DMS53 treated with DMSO at 0.1 percent for 48 hours (cell line): ENCODE measurements at regions not wholly inside any gene's neighbourhood (a gene's known extent, or its start where the extent isn't known, plus 50 kb on each side); places are given as distances from the start of the nearest gene placed in this dataset.

Experiments
- DNase-seq: peaks from one replicate; lab custom pipeline; 2025; ENCODE audit not compliant: unreplicated experiment; lab: John Stamatoyannopoulos, UW

- no peak for DNase-seq
Observed at GRCh38 chr1:229817936-229818335, 191.9 kb downstream of the URB2 start.

DNA sequence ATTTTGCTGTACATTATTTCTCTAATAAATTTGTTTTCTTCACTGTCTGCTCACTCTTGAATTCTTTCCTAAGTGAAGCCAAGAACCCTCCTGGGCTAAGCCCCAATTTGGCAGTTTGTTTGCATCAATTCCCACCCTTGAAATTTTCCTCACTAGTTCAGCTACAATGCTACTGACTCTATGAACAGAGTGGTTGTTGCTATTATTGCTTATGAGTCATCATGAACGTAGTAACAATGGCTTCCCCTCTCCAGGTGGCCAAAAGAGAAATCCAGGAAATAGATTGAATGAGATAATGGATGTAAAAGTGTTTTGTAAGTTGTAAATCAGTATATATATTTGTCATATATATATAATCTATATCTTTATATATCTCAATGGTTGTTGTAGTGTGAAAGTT is 193.0 kb downstream of the URB2 start:
- peak; percentile 23 for DNase-seq

GRCh38 chr1:229822026-229822425 is 196.0 kb downstream of the URB2 start:
- DNase-seq: no peak

DNA sequence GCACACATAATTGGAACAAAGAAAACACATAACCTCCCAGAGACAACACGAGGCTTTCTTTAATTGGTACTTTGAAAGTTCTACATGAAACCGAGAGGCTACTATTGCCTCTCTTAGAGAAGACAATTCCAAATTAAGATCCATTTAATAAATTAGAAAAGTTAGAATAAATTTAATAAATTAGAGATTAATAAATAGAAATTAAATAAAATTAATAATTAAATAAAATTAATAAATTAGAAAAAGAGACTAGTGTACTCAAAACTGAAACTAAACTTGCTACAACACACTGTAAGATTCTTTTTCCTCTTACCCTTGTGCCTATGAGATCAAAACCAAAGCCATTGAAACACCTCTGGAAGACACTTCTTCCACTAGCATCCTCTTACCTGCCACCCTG is 199.0 kb downstream of the URB2 start:
- no peak for DNase-seq

DNA sequence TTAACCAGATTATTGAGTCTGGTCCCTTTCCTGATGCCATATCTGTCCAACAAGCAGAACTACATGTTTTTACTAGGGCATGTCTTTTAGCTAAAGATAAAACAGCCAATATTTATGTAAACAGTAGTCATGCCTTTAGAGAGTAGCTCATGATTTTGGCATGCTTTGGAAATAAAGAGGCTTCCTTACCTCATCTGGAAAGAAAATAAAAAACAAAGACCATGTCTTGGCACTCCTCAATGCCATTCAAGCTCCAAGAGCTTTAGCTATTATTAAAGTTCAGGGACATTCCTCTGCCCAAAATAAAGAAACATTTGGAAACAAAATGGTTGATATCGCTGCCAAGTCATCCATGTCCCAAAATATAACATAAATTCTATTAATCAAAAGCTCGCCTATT is 202.4 kb downstream of the URB2 start:
- DNase-seq: no peak

GRCh38 chr1:229832695-229833094 is 206.6 kb downstream of the URB2 start:
- no peak for DNase-seq

DNA sequence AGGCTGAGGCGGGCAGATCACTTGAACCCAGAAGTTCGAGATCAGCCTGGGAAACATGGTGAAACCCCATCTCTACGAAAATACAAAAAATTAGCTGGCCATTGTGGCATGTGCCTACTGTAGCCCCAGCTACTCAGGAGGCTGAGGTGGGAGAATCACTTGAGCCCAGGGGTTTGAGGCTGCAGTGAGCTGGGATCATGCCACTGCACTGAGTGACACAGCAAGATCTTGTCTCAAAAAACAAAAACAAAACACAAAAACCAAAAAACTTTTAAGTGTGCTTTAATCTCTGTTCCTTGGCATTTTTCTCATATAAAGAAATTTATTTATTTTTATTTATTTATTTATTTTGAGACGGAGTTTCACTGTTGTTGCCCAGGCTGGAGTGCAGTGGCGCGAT is 208.2 kb downstream of the URB2 start:
- no peak for DNase-seq

DNA sequence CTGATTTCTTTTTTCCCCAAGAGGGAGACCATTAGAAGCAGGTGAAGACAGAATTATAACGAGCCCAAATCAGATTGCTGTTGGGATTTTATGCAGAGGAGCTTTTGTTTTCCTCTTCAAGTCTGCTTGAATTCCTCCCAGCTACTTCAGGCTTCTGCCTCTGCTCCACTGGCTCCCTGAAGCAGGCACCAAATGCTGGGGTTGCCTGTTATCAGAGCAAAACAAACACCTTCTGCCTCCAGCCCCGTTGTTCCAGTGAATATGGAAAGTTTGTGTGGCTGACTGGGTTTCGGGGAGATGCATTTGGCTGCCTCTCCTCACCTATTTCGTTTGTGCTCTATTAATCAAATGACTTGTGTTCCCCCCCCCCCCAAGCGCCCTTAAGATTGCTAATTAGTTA is 209.2 kb downstream of the URB2 start:
- no peak for DNase-seq

GRCh38 chr1:229836324-229836723 is 210.3 kb downstream of the URB2 start:
- DNase-seq: no peak

DNA sequence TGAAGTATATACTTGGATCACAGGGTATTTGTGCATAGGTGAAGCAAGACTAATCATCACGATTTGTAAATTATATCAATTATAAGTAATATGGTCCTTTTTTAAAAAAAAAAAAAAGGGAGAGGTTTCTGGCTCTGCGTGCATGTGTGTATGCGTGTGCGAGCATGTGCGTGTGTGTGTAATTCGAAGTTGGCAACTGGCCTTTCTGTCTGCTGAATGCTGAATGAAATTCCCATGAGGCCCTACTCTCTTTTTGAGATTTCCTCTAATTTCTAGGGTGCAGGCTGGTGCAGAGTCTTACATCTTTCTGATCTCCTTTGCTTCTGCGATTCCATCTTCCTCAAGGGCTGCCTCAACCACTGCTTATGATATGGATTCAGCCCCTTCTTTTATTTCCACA is 212.2 kb downstream of the URB2 start:
- DNase-seq: no peak

DNA sequence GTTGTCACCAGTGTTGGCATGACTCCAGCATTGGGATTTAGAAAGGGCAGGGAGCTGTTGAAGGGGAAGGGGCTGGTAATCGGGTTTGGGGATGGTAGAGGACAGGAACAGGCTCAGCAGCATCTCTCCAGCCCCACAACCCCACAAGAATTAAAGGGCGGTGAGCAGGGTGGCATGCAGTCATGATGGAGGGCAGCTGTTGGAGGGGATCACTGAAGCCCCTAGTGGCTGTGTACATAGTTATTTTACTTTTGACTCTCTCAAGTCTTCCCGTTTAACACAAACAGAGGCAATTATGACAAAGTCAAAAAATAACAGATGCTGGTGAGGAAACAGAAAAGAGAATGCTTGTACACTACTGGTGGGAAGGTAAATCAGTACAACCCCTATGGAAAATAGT is 213.8 kb downstream of the URB2 start:
- DNase-seq: no peak

GRCh38 chr1:229841230-229841629 is 215.2 kb downstream of the URB2 start:
- no peak for DNase-seq

DNA sequence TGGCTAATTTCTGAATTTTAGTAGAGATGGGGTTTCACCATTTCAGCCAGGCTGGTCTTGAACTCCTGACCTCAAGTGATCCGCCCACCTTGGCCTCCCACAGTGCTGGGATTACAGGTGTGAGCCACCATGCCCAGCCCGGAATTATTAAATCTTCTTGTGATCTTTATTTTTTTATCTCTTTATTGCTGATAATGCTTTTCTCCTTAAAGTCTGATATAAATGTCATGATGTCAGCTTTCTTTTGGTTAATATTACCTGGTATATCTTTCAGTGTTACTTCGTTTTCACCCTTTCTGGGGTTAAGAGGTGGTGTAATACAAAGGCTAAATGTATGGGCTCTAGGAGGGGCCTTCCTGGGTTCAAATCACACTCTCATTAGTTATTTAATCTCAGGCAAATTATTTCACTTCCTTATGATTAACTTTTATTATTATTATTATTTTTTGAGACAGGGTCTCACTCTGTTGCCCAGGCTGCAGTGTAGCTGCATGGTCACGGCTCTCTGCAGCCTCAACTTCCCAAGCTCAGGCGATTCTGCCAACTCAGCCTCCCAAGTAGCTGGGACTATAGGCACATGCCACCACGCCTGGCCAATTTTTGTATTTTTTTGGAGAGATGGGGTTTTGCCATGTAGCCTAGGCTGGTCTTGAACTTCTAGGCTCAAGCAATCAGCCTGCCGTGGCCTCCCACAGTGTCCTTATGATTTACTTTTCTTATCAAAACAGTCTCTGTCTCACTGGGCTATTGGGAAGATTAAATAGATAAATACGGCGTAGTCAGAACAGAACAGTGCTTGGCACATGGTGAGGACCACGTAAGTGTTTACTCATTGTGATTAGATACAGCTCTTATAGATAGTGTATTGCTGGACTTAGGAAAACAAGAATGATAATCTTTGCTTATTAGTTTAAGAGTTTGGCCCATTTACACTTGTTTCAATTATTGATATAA is 216.5 kb downstream of the URB2 start:
- peak; percentile 66 for DNase-seq

GRCh38 chr1:229843627-229844238 is 217.7 kb downstream of the URB2 start:
- peak; percentile 76 for DNase-seq

- DNase-seq: peak; percentile 82
Observed at GRCh38 chr1:229844675-229845074, 218.6 kb downstream of the URB2 start.

DNA sequence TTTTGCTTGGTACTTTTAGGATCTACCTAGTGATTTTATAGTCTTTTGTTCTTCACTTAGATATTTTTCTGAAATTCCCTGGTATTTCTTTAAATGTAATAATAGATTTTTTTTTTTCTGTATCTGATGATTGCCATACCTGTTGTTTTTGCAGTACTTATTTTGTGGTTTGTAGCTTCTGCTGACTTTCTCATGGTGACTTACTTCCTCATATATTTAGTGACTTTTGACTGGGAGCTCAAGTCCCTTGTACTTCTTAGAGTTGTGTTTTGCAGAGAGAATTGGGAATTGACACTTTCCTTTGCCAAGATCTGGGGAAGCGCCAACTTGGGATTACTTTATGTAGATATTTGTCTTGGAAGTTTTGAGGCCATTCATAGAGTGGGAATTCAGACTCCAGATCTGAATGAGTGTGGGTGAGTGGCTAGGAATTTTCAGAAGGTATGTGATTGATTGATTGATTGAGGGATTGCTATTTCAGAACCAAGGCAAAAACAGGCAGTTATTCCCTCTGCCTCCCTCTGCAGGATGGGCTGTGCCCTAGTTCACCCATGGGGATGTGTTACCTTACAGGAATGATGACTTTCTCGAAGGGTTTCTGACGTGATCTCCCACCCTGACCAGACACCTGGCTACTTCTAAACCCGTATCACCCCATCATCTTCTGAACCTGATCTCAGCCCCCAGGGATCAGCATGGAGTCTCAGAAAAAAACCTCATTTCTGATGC is 219.5 kb downstream of the URB2 start:
- no peak for DNase-seq

- DNase-seq: no peak
Observed at GRCh38 chr1:229846351-229846750, 220.3 kb downstream of the URB2 start.

DNA sequence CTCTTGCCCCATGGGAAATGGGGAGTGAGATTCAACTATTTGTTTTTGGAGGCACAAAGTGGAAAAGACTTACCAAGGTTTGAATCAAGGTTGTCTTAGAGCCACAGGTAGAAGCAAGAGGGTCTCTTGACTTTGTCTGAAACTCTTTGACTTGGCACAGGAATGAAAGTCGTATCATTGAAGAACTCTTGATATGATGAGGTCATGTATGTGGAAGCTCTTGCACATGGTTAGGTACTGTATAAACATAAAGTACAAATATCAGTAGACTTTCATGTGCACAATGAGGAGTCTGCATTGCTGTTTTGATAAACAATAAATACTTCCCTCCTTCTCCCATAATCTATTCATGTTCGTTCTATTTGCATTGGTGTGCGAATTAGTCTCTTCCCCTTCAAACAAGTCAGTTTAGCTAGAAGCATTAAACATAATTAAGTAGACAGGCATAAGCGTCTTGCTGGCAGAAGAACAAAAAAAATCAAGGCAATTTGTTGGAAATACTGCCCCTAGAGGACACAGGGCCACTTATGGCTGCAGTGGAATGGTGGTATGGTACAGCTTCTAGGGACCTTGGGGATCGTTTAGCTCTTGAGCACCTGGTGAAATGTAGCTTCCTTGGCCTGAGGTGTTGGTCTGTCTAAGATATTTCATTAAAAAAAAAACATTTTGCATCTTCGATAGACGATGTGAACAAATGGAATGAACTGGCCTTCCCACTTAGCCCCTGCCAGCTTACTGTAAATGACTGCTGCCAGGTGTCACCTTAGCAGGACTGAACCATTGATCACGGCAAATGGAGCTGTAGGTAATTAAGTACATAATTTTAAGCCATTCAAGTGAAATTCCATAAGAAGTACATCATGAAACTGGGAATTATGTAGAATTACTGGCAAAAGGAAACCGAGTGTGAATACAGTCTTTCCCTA is 218.0 kb upstream of the GALNT2 start:
- peak; percentile 19 for DNase-seq

GRCh38 chr1:229851511-229851910 is 215.5 kb upstream of the GALNT2 start:
- DNase-seq: no peak

- DNase-seq: no peak
Observed at GRCh38 chr1:229853751-229854150, 213.3 kb upstream of the GALNT2 start.

DNA sequence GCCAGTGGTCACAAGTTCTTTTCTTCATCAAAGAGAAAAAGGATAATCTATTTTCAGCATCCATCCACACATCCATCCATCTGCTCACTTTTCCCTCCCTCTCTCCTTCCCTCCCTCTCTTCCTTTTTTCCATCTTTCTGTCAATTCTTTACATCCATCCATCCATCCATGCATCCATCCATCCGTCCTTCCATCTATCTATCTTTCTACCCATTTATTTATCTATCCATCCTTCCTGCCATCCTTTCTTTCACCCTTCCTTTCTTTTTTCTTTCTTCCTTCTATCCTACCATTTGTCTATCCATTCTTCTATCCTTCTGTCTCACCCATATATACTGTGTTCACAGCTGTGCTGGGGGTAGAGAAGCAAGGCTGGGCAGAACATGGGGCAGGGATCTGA is 212.4 kb upstream of the GALNT2 start:
- no peak for DNase-seq
